ENCODE measurements at regions not wholly inside any gene's neighbourhood (a gene's known extent, or its start where the extent isn't known, plus 50 kb on each side); places are given as distances from the start of the nearest gene placed in this dataset.
"Not testable (repeated sequence)": the region's sequence is repeated elsewhere in the genome, so short reads cannot be mapped to it uniquely, and the experiment has no call there.

- peak in 1 of 2 experiments; percentile 12 for TF ChIP-seq CTCF (IDR thresholded peaks at IDR 0.05)
- H3K9me3 ChIP-seq; H3K27ac ChIP-seq; H3K27me3 ChIP-seq; intact Hi-C loops (cut with DNase I; ENCODE audit: low total_unique reads); H3K4me1 ChIP-seq; H3K36me3 ChIP-seq: not testable (repeated sequence)
- peak overlapping the region; percentile 45 to 51 for H3K4me3 ChIP-seq
- DNase-seq = peak in 1 of 2 donors; percentile 63
Measured at GRCh38 chr1:146443871-146444222, 215.0 kb upstream of the NOTCH2NLA start.

- DNase-seq; H3K27ac ChIP-seq; H3K36me3 ChIP-seq; intact Hi-C loops (cut with DNase I; ENCODE audit: low total_unique reads); H3K4me3 ChIP-seq; H3K4me1 ChIP-seq; H3K27me3 ChIP-seq; H3K9me3 ChIP-seq: not testable (repeated sequence)
Measured at GRCh38 chr1:146443088-146443870, 214.5 kb upstream of the NOTCH2NLA start.

GRCh38 chr1:146438543-146438942 is 209.7 kb upstream of the NOTCH2NLA start:
- H3K4me1 ChIP-seq; intact Hi-C loops (cut with DNase I; ENCODE audit: low total_unique reads); H3K27me3 ChIP-seq; H3K4me3 ChIP-seq; H3K9me3 ChIP-seq; H3K27ac ChIP-seq; H3K36me3 ChIP-seq; DNase-seq: not testable (repeated sequence)

- H3K27ac ChIP-seq; H3K9me3 ChIP-seq; H3K4me3 ChIP-seq; H3K36me3 ChIP-seq; DNase-seq; H3K27me3 ChIP-seq; intact Hi-C loops (cut with DNase I; ENCODE audit: low total_unique reads); H3K4me1 ChIP-seq: not testable (repeated sequence)
Measured at GRCh38 chr1:146416642-146417041, 187.8 kb upstream of the NOTCH2NLA start.

- H3K27me3 ChIP-seq; H3K9me3 ChIP-seq; H3K27ac ChIP-seq; H3K4me1 ChIP-seq; H3K4me3 ChIP-seq; intact Hi-C loops (cut with DNase I; ENCODE audit: low total_unique reads); H3K36me3 ChIP-seq; DNase-seq: not testable (repeated sequence)
Measured at GRCh38 chr1:146415017-146415416, 186.2 kb upstream of the NOTCH2NLA start.

- intact Hi-C loops (cut with DNase I; ENCODE audit: low total_unique reads); H3K27me3 ChIP-seq; H3K27ac ChIP-seq; H3K4me1 ChIP-seq; H3K4me3 ChIP-seq; H3K9me3 ChIP-seq; H3K36me3 ChIP-seq: not testable (repeated sequence)
- peak in 1 of 2 donors; percentile 59 for DNase-seq
Measured at GRCh38 chr1:146413911-146414310, 185.1 kb upstream of the NOTCH2NLA start.

GRCh38 chr1:146411923-146412322 is 183.1 kb upstream of the NOTCH2NLA start:
- H3K4me3 ChIP-seq; H3K27ac ChIP-seq; H3K27me3 ChIP-seq; H3K9me3 ChIP-seq; H3K36me3 ChIP-seq; H3K4me1 ChIP-seq; DNase-seq; intact Hi-C loops (cut with DNase I; ENCODE audit: low total_unique reads): not testable (repeated sequence)

GRCh38 chr1:146409817-146410441 is 181.1 kb upstream of the NOTCH2NLA start:
- H3K4me1 ChIP-seq; H3K9me3 ChIP-seq; H3K27me3 ChIP-seq; DNase-seq; H3K36me3 ChIP-seq; intact Hi-C loops (cut with DNase I; ENCODE audit: low total_unique reads): not testable (repeated sequence)
- peak overlapping the region; percentile 68 to 76 for H3K27ac ChIP-seq
- H3K4me3 ChIP-seq = peak overlapping the region; percentile 37 to 40

- peak in 1 of 2 donors; percentile 74 for DNase-seq
Measured at GRCh38 chr1:146409116-146409801, 180.4 kb upstream of the NOTCH2NLA start.

More at GRCh38 chr1:146409116-146409801, 180.4 kb upstream of the NOTCH2NLA start:
- H3K4me1 ChIP-seq; H3K27me3 ChIP-seq; intact Hi-C loops (cut with DNase I; ENCODE audit: low total_unique reads); H3K36me3 ChIP-seq; H3K9me3 ChIP-seq: not testable (repeated sequence)
- peak overlapping the region; percentile 37 to 40 for H3K4me3 ChIP-seq
- peak overlapping the region; percentile 68 to 76 for H3K27ac ChIP-seq
